AG08395 (cell line): ENCODE measurements at regions not wholly inside any gene's neighbourhood (a gene's known extent, or its start where the extent isn't known, plus 50 kb on each side); places are given as distances from the start of the nearest gene placed in this dataset.

ENCODE experiments used
- DNase-seq: peaks from one replicate; pipeline ENCODE4 v3.0.0; 2012; ENCODE audit warnings: mixed read lengths, low spot score

DNA sequence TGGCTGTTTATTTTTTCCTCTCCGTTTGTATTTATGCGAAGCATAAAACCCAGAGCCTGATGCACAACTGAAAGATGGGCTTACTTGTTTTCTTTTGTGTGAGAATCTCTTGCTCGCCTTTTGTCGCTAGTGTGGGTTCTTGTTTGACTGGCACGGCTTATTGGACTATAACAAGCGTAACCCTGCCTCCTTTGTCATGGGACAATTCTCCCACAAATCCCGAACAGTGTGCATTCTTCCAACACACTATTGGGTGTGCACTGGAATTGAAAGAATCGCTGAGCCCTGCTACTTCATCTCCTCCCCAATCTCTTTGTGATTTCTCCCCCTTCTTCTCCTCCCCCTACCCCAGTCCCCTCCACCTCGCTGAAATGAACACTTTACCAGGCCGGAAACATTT is 110.8 kb downstream of the ZIC5 start:
- DNase-seq = no peak

GRCh38 chr13:99859178-99860177 is 112.1 kb downstream of the ZIC5 start:
- no peak for DNase-seq

GRCh38 chr13:99857738-99858137 is 113.8 kb downstream of the ZIC5 start:
- no peak for DNase-seq

DNA sequence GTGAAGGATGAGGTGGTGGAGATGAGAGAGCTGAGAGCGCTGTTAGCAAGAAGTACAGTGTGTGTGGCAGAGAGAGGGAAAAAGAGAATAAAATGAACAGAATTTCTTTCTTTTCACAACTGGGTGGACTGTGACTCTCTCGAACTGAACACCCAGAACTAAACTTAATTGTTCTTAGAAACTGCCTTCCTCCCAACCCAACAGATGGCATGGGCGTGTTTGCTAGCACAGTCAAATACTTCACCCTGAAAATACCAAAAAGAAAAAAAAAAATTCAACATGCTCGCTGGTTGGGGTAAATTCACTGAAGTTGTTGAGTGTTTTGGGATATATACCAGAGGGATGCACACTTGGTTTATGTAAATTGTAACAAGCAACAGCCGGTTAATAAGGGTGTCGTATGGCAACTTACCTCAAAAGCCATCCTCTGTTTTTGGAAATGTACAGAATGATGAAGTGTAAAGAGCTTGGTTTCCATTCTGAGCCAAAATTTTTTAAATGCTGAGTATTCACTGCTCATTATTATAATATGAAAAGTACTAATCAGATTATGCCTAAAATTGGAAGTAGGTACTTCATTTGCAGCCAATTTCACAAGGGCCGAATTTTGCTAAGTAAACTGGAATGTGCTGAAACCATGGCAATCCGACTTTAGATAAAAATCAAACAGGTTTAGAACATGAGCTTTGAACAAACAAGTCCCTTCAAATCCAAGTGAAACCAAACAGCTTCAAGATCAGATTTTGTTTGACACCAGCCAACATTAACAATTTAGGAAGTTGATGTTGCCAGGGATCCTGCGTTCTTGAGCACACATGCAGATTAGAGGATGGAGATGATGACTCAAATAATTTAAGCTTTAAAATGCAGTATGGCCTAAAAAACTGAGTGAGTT is 115.8 kb downstream of the ZIC5 start:
- no peak for DNase-seq

GRCh38 chr13:99854366-99854765 is 117.2 kb downstream of the ZIC5 start:
- no peak for DNase-seq

GRCh38 chr13:99847318-99847750 is 124.2 kb downstream of the ZIC5 start:
- DNase-seq = no peak

GRCh38 chr13:99845161-99845874 is 126.2 kb downstream of the ZIC5 start:
- no peak for DNase-seq

- no peak for DNase-seq
Measured at GRCh38 chr13:99844421-99844820, 127.1 kb downstream of the ZIC5 start.

GRCh38 chr13:99843872-99844271 is 127.7 kb downstream of the ZIC5 start:
- DNase-seq = no peak

DNA sequence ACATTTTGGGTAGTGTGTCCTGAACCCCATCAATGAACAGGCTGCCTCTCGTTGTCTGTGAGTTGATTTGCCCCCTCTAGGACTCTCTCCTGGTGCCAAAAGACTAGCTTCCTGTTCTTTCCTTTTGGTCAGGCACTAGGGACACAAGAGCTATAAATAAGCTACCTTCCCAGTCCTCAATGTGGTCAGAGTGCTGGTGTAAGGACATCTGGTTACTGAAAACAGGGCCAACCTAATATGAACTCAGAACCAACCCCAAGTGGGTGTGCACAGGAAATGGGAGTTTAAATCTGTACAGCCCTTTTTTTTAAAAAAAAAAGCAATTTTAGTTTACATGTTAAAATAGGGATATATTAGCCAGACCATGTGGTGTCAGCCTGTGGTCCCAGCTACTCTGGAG is 129.2 kb downstream of the ZIC5 start:
- DNase-seq = no peak

GRCh38 chr13:99836291-99836690 is 135.3 kb downstream of the ZIC5 start:
- no peak for DNase-seq

- DNase-seq = no peak
Measured at GRCh38 chr13:99835442-99835841, 136.1 kb downstream of the ZIC5 start.

GRCh38 chr13:99834246-99834645 is 137.3 kb downstream of the ZIC5 start:
- DNase-seq = no peak

DNA sequence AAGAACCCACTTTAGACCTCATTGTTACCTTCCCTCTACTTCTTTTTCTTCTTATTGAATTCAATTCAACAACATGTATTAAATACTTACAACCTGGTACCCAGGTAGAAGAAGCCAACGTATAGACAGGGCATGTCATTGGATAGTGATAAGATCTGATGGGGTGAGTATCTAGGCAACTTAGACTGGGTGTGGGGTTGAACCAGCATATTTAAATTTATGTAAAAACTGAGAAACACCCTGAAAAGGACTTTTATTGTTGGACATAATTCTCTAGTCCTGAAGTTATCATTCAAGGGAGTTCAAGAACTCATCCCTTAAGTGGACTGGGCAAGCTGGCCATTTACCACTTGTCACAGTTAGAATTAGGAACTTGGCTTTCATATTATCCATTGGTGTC is 139.2 kb downstream of the ZIC5 start:
- no peak for DNase-seq

DNA sequence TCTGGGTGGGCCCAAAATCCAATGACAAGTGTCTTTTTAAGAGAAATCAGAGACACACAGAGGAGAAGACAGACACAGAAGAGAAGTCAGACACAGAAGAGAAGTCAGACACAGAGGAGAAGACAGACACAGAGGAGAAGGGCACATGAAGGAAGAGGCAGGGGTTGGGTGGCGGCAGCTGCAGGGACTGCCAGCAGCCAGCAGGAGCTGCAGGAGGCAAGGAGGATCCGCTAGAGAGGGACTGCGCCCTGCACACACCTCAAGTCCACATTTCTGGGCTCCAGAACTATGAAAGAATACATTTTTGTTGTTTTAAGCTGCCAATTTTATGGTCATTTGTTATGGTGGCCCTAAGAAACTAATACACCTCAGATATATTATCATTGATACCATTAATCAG is 140.6 kb downstream of the ZIC5 start:
- DNase-seq = no peak

GRCh38 chr13:99829593-99830239 is 141.9 kb downstream of the ZIC5 start:
- DNase-seq = no peak

GRCh38 chr13:99829161-99829560 is 142.4 kb downstream of the ZIC5 start:
- no peak for DNase-seq

DNA sequence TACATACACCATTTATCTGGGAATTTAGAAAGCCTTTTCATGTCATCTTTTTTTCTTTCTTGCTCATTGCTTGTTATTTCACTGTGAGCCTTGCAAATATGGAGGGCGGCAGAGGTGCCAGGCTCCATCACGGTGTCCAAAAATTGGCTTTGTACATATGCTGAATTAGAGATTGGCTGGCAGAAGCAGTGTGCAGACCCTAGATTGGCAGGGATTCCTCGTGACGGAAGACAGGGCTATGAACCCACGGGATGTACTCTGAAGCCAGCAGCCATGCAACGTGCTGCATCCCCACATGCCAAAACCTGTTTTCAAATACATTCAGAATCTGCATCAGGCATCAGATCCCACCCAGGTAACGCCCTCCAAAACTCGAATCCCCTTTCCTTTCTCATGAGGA is 142.8 kb downstream of the ZIC5 start:
- DNase-seq = no peak

DNA sequence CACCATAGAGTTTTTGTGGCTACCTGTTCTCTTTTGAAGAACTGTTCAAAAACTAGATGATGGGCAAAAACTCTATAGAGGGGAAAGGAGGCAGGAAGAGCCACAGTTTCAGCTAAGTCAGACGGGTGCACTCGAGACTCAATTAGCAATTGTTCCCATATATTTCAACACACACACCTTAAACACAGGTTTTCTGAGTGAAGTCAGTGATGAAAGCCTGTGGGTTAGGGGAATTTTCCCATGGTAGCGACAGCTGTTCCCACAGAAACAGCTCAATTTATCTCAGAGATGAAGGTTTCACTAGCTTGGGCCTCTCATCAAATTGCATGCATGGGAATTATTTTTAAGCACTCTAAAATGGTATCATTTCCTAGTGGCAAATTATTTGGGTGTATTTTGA is 143.4 kb downstream of the ZIC5 start:
- DNase-seq = no peak

- no peak for DNase-seq
Measured at GRCh38 chr13:99827011-99827772, 144.4 kb downstream of the ZIC5 start.

DNA sequence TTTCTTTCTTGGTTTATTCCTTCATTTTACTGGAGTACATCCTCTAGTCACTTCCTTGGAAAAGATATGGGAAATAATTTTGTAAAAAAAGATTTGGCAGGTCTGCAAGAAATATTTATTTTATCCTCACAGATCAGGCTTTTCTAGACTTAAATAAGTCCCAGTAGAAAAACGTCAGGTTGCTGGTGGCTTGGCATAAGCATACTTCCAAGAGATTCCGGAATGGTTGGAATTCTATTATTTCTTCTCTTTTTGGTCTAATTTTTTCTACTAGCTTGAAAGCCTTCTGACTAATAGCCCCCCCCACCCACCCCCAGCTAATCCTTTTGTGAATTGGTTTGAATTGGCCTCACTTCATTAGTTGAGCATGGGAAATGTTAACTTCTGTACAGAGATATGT is 147.6 kb downstream of the ZIC5 start:
- no peak for DNase-seq
